ENCODE measurements at regions not wholly inside any gene's neighbourhood (a gene's known extent, or its start where the extent isn't known, plus 50 kb on each side); places are given as distances from the start of the nearest gene placed in this dataset.

DNA sequence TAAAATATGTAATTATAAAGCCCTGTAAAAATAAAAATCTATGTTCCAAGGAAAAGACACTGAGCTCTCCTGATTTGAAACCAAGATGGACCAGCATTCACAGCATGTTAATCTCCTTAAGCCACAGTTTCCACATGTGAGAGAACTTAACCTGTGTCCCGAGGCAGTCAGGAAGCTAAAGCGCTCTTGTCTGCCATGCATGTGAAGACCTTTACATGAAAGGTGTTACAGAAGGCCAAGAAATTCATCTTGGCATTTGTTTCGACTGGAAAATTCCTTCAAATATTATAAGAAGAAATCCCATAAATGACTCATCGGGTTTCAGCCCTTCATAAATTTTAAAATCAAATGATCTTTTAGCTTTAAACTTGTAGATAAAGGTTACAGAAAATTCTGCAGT, 328.6 kb downstream of the CDH2 start:
- H3K27me3 ChIP-seq: no peaks in the 10 kb centered on the region
- intact Hi-C loops (cut with DNase I; ENCODE audit: low total_unique reads): no loop called here
- WGBS, 5 donors: 83 to 95% (median 90%) methylated on average over 4 of the region's 4 CpGs
- TF ChIP-seq POLR2AphosphoS5 (IDR thresholded peaks at IDR 0.05): no peak
- TF ChIP-seq CTCF (IDR thresholded peaks at IDR 0.05): no peak
- no peak for TF ChIP-seq POLR2A (IDR thresholded peaks at IDR 0.05)
- TF ChIP-seq EP300 (IDR thresholded peaks at IDR 0.05): no peak
- no peak overlapping the region for H3K4me3 ChIP-seq
- no peak overlapping the region for H3K27ac ChIP-seq
- H3K9me3 ChIP-seq: peaks cover 0 to 2% (median 0%) of the 10 kb centered on the region in 4 donors
- H3K4me1 ChIP-seq: no peaks in the 10 kb centered on the region
- H3K36me3 ChIP-seq: no peaks in the 10 kb centered on the region
- no peak for DNase-seq

- Histone ChIP-seq H3K9me3 (peaks cover 0 to 2% (median 0%) of the 10 kb centered on the region in 4 donors), H3K36me3 (no peaks in the 10 kb centered on the region), H3K4me3 (no peak overlapping the region), H3K4me1 (no peaks in the 10 kb centered on the region), H3K27ac (no peak overlapping the region), H3K27me3 (no peaks in the 10 kb centered on the region)
- WGBS, 5 donors: 17 to 31% (median 28%) methylated on average over 4 of the region's 4 CpGs
- intact Hi-C loops (cut with DNase I; ENCODE audit: low total_unique reads): no loop called here
- no peak for DNase-seq
- TF ChIP-seq POLR2A (IDR thresholded peaks at IDR 0.05) (no peak), CTCF (IDR thresholded peaks at IDR 0.05) (no peak), POLR2AphosphoS5 (IDR thresholded peaks at IDR 0.05) (no peak), EP300 (IDR thresholded peaks at IDR 0.05) (no peak)
Observed at GRCh38 chr18:27847412-27847811, 329.5 kb downstream of the CDH2 start.

DNA sequence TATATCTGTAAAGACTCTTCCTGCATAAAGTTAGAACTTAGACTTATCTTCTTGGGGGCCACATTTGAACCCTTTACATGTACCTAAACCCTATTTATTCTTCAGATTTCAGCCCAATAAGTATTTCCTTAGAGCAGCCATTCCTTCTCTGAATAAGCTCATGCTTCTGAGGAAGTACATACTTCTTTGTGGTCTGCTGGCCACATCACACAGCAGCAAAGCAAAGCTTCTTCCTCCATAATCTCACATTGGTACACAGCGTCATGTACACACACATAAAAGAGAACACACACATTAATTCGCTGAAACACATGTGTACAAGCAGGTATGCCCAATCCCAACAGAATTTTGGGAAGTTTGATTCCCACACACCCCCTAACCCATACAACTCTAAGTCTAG, 331.0 kb downstream of the CDH2 start:
- no peaks in the 10 kb centered on the region for H3K27me3 ChIP-seq
- H3K36me3 ChIP-seq: no peaks in the 10 kb centered on the region
- no peak for TF ChIP-seq POLR2AphosphoS5 (IDR thresholded peaks at IDR 0.05)
- no peak for TF ChIP-seq CTCF (IDR thresholded peaks at IDR 0.05)
- no peak for TF ChIP-seq EP300 (IDR thresholded peaks at IDR 0.05)
- TF ChIP-seq POLR2A (IDR thresholded peaks at IDR 0.05): no peak
- intact Hi-C loops (cut with DNase I; ENCODE audit: low total_unique reads): no loop called here
- H3K27ac ChIP-seq: no peak overlapping the region
- peaks cover 0 to 2% (median 0%) of the 10 kb centered on the region in 4 donors for H3K9me3 ChIP-seq
- 80 to 93% (median 81%) methylated on average over 2 of the region's 2 CpGs for WGBS, 5 donors
- H3K4me3 ChIP-seq: no peak overlapping the region
- H3K4me1 ChIP-seq: no peaks in the 10 kb centered on the region
- no peak for DNase-seq

DNA sequence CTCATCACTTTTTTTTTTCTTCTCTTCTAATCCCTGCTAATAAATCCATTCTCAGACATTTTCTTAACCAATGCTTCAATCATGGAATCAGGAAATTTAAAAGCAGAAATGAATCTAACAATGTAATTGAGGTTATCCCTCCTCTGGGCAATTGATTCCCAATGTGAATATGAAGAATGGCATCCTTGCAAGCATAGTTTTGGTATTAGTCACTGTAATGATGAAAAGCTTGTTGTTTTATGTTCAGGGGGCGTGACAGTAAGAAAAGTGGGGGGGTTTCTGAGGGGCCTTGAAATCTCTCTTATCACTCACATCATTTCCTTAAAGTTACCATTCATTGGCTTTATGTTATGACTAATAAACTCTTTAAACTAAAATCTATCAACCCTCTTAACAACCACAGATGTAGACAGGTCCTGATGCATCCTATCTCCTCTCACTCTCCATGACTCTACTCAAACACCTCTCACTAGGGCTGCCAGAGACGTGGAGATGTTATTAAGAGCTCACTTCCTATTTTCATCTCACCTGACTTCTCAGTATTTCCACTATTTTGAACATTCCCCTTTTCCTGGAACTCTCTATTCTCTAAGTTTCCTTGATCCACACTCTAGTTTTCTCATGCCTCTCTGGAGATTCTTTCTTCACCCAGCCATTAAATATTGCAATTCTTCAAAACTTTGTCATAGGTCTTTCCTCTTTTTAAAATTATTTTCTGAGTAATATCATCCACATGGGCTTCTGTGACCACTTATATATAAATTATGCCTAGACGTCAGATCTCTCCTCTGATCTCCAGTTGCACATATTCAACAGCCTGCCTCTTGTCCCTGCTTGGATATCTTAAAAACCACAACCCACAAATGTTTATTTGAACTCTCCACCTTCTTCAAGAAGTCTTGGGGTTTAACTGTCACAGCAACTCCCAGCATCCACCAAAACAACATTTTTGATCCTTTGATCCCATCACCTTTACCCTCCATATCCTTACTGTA, 332.9 kb downstream of the CDH2 start:
- no peak for DNase-seq
- intact Hi-C loops (cut with DNase I; ENCODE audit: low total_unique reads): no loop called here
- Histone ChIP-seq H3K4me1 (no peaks in the 10 kb centered on the region), H3K27me3 (no peaks in the 10 kb centered on the region), H3K9me3 (peaks cover 0 to 9% (median 4%) of the 10 kb centered on the region in 4 donors), H3K27ac (no peak overlapping the region), H3K36me3 (no peaks in the 10 kb centered on the region), H3K4me3 (no peak overlapping the region)
- no peak for TF ChIP-seq POLR2A (IDR thresholded peaks at IDR 0.05)
- no peak for TF ChIP-seq CTCF (IDR thresholded peaks at IDR 0.05)
- TF ChIP-seq POLR2AphosphoS5 (IDR thresholded peaks at IDR 0.05): no peak
- WGBS, 5 donors: 43 to 57% (median 53%) methylated on average over 2 to 3 of the region's 3 CpGs
